ENCODE measurements at regions not wholly inside any gene's neighbourhood (a gene's known extent, or its start where the extent isn't known, plus 50 kb on each side); places are given as distances from the start of the nearest gene placed in this dataset.

GRCh38 chr1:96554364-96554763 lies 167.2 kb upstream of the PTBP2 start:
- 0 out of 2 replicates have a peak overlapping the region, but pooled peaks have one; percentile 33 for H3K18ac ChIP-seq (ENCODE audit: extremely low read depth, low read length)
- POLR2A ChIA-PET (ENCODE audit: partially characterized antibody) = interaction anchor here (0.7 kb wide), 1 partner anchor 13 kb away, joined by 4 read pairs; no protein-coding TSS in a partner anchor
- H3K9me3 ChIP-seq (ENCODE audit: insufficient read depth in 2 of 2, low read depth in 1 of 2, low read length in 1 of 2) = no peaks in the 10 kb centered on the region
- no peak for TF ChIP-seq JUN (IDR thresholded peaks at IDR 0.05; ENCODE audit: low read depth, low read length)
- no peak for TF ChIP-seq ATF3 (IDR thresholded peaks at IDR 0.05; ENCODE audit: insufficient read depth, low read depth, low read length)
- TF ChIP-seq NANOG (IDR thresholded peaks at IDR 0.05; ENCODE audit: insufficient read depth, low read depth, low read length, poor library complexity, severe bottlenecking) = no peak
- no peak for TF ChIP-seq POLR2A (IDR thresholded peaks at IDR 0.05; ENCODE audit: control extremely low read depth in 1 of 2, low read depth in 2 of 2, low read length in 2 of 2)
- no peak for TF ChIP-seq GTF2F1 (IDR thresholded peaks at IDR 0.05; ENCODE audit: borderline replicate concordance, low read depth, low read length)
- no peak for TF ChIP-seq SIX5 (IDR thresholded peaks at IDR 0.05; ENCODE audit: low read depth, low read length)
- TF ChIP-seq EZH2 (IDR thresholded peaks at IDR 0.05; ENCODE audit: low read depth, low read length, severe bottlenecking) = no peak
- TF ChIP-seq HDAC2 (IDR thresholded peaks at IDR 0.05; ENCODE audit: borderline replicate concordance in 1 of 2, low read depth in 2 of 2, low read length in 2 of 2) = no peak
- TF ChIP-seq MAX (IDR thresholded peaks at IDR 0.05) = no peak
- TF ChIP-seq RNF2 (IDR thresholded peaks at IDR 0.05; ENCODE audit: borderline replicate concordance, low read depth, low read length, missing control alignments, poor library complexity, severe bottlenecking) = no peak
- TF ChIP-seq RXRA (IDR thresholded peaks at IDR 0.05; ENCODE audit: insufficient read depth, low read depth, low read length) = no peak

More at GRCh38 chr1:96554364-96554763, 167.2 kb upstream of the PTBP2 start:
- Histone ChIP-seq H3K79me1 (ENCODE audit: low read depth, low read length) (no peaks in the 10 kb centered on the region), H3K4me3 (ENCODE audit: extremely low read depth in 1 of 4, insufficient read depth in 2 of 4, low read depth in 3 of 4, low read length in 4 of 4) (no peak overlapping the region), H4K8ac (ENCODE audit: extremely low read depth, insufficient read depth, low read length) (no peak overlapping the region), H4K20me1 (replicated peaks in 1 of 2; ENCODE audit: control insufficient read depth in 1 of 2, insufficient read depth in 2 of 2, low read length in 2 of 2) (no peaks in the 10 kb centered on the region), H2AFZ (ENCODE audit: low read length) (peak overlapping the region; percentile 76; the same call in 1 of the 2 replicates), H2AK5ac (ENCODE audit: low read depth, low read length) (no peak overlapping the region), H2BK5ac (ENCODE audit: low read depth, low read length) (no peak overlapping the region), H3K9ac (replicated peaks in 1 of 4; ENCODE audit: extremely low read depth in 1 of 4, low read depth in 3 of 4, low read length in 3 of 4) (no peak overlapping the region), H3K23ac (ENCODE audit: insufficient read length) (no peak overlapping the region), H3K4me2 (ENCODE audit: insufficient read depth in 1 of 2, low read depth in 2 of 2, low read length in 2 of 2) (no peak overlapping the region), H3K27ac (ENCODE audit: low read depth, low read length) (no peak overlapping the region), H3K56ac (replicated peaks; ENCODE audit: insufficient read length, low read depth, low read length) (no peak overlapping the region), H2BK120ac (replicated peaks; ENCODE audit: low read depth, low read length) (no peak overlapping the region), H3K27me3 (replicated peaks in 1 of 4; ENCODE audit: control insufficient read depth in 3 of 4, extremely low read depth in 1 of 4, insufficient read depth in 3 of 4, low read length in 3 of 4) (no peaks in the 10 kb centered on the region), H4K91ac (replicated peaks; ENCODE audit: insufficient read length, low read length) (no peak overlapping the region), H2BK12ac (ENCODE audit: low read depth, low read length) (no peak overlapping the region), H3K36me3 (ENCODE audit: control insufficient read depth in 2 of 4, insufficient read depth in 4 of 4, low read length in 3 of 4) (no peaks in the 10 kb centered on the region), H2BK15ac (ENCODE audit: low read length) (no peak overlapping the region), H3K4ac (replicated peaks; ENCODE audit: insufficient read length, low read depth, low read length) (no peak overlapping the region), H2BK20ac (ENCODE audit: low read length) (no peak overlapping the region), H3K79me2 (ENCODE audit: control insufficient read depth in 1 of 2, insufficient read depth in 2 of 2, low read length in 2 of 2) (no peaks in the 10 kb centered on the region), H3K23me2 (ENCODE audit: low read depth, low read length) (no peaks in the 10 kb centered on the region), H3K14ac (ENCODE audit: insufficient read length) (no peak overlapping the region), H3K4me1 (replicated peaks in 1 of 4; ENCODE audit: control insufficient read depth in 3 of 4, insufficient read depth in 4 of 4, low read length in 3 of 4) (peaks cover 0 to 9% (median 6%) of the 10 kb centered on the region in 4 experiments; a peak in 4 of 7 replicates), H4K5ac (ENCODE audit: insufficient read length, low read depth, low read length) (no peak overlapping the region)
- no peak for DNase-seq (ENCODE audit: low read depth in 1 of 2, low spot score in 2 of 2)
- CTCF ChIA-PET (ENCODE audit: partially characterized antibody) = interaction anchor here (0.6 to 0.9 kb wide), 3 partner anchors 35 to 1221 kb away, joined by 3 to 5 read pairs (median 3); no protein-coding TSS in a partner anchor
- no peak for FAIRE-seq
- WGBS, 2 experiments (ENCODE audit: extremely low coverage in 1 of 2, insufficient coverage in 1 of 2, insufficient read length in 1 of 2, insufficient replicate concordance in 2 of 2, low coverage in 1 of 2, low lambda C conversion rate in 2 of 2, missing lambda C conversion rate in 1 of 2) = 98% methylated on average over 4 of the region's 4 CpGs; no CpG with 5 or more reads in 1 of the 2 experiments

Data from H1 (cell line).